Calu3 (cell line): ENCODE measurements at regions not wholly inside any gene's neighbourhood (a gene's known extent, or its start where the extent isn't known, plus 50 kb on each side); places are given as distances from the start of the nearest gene placed in this dataset.

Experiments
- BruUV-seq: library from RNA; stranded (reverse); fragments of 400-500 nt; replicated peaks from 2 replicates; lab custom pipeline; 2021; lab: Mats Ljungman, UMichigan
- CTCF ChIA-PET: fragments of 300-600 bp; sonication (Branson Sonifier 250); formaldehyde crosslinking; loops from one replicate; lab custom pipeline; 2022; ENCODE audit warnings: antibody characterized with exemption; lab: Charles Lee
- DNase-seq: peaks from one replicate; pipeline ENCODE4 v3.0.0; 2022
- H3K27ac Mint-ChIP-seq: one replicate; pipeline ENCODE4 v1.8.0; 2022; ENCODE audit warnings: mixed read lengths; ENCODE audit not compliant: unreplicated experiment
- H3K27me3 Mint-ChIP-seq: one replicate; pipeline ENCODE4 v1.8.0; 2022; ENCODE audit warnings: mixed read lengths; ENCODE audit not compliant: unreplicated experiment
- H3K36me3 Mint-ChIP-seq: one replicate; pipeline ENCODE4 v1.8.0; 2022; ENCODE audit warnings: mild to moderate bottlenecking, moderate library complexity, mixed read lengths; ENCODE audit not compliant: insufficient read depth, unreplicated experiment
- H3K4me1 Mint-ChIP-seq: one replicate; pipeline ENCODE4 v1.8.0; 2022; ENCODE audit warnings: mild to moderate bottlenecking, low read depth, mixed read lengths; ENCODE audit not compliant: unreplicated experiment
- H3K4me3 Mint-ChIP-seq: one replicate; pipeline ENCODE4 v1.8.0; 2022; ENCODE audit warnings: mild to moderate bottlenecking, low read depth, moderate library complexity, mixed read lengths; ENCODE audit not compliant: unreplicated experiment
- H3K9me3 Mint-ChIP-seq: one replicate; pipeline ENCODE4 v1.8.0; 2022; ENCODE audit warnings: low read depth, mixed read lengths; ENCODE audit not compliant: unreplicated experiment
- CTCF ChIP-seq: fragments of 200-600 bp; IDR thresholded peaks from one replicate; pipeline ENCODE4 v1.8.0; 2022; ENCODE audit warnings: antibody characterized with exemption; ENCODE audit not compliant: unreplicated experiment
- intact Hi-C: fragments of 100-400 bp; cut with micrococcal nuclease; formaldehyde crosslinking; loops from one replicate; pipeline ENCODE4 v1.10.0; 2022; ENCODE audit not compliant: unreplicated experiment

- TF ChIP-seq CTCF: no peak
- H3K27me3 Mint-ChIP-seq: peaks cover 29% of the 10 kb centered on the region
- no peak overlapping the region for H3K27ac Mint-ChIP-seq
- no TSS peak for BruUV-seq
- no peak for DNase-seq
- no peaks in the 10 kb centered on the region for H3K9me3 Mint-ChIP-seq
- no peaks in the 10 kb centered on the region for H3K4me1 Mint-ChIP-seq
- intact Hi-C loops: no loop called here
- CTCF ChIA-PET: no interaction called here
- H3K36me3 Mint-ChIP-seq: no peaks in the 10 kb centered on the region
- no peak overlapping the region for H3K4me3 Mint-ChIP-seq
Observed at GRCh38 chr12:114164351-114164750, 198.2 kb upstream of the RBM19 start.

- intact Hi-C loops: no loop called here
- DNase-seq: no peak
- TF ChIP-seq CTCF: no peak
- Mint-ChIP-seq H3K4me3 (no peak overlapping the region), H3K36me3 (no peaks in the 10 kb centered on the region), H3K27ac (no peak overlapping the region), H3K9me3 (peaks cover 1% of the 10 kb centered on the region), H3K4me1 (no peaks in the 10 kb centered on the region), H3K27me3 (peaks cover 24% of the 10 kb centered on the region)
- no TSS peak for BruUV-seq
- CTCF ChIA-PET: interaction anchor here (0.6 kb wide), 1 partner anchor 338 kb away, joined by 6 read pairs; no protein-coding TSS in a partner anchor
Observed at GRCh38 chr12:114163771-114164170, 197.6 kb upstream of the RBM19 start.

GRCh38 chr12:114160445-114160844 lies 194.3 kb upstream of the RBM19 start:
- Mint-ChIP-seq H3K4me3 (no peak overlapping the region), H3K36me3 (no peaks in the 10 kb centered on the region), H3K9me3 (peaks cover 3% of the 10 kb centered on the region), H3K27me3 (peaks cover 5% of the 10 kb centered on the region), H3K4me1 (no peaks in the 10 kb centered on the region), H3K27ac (no peak overlapping the region)
- DNase-seq: no peak
- CTCF ChIA-PET: no interaction called here
- intact Hi-C loops: no loop called here
- no TSS peak for BruUV-seq
- no peak for TF ChIP-seq CTCF

- Mint-ChIP-seq H3K4me1 (no peaks in the 10 kb centered on the region), H3K4me3 (no peak overlapping the region), H3K27me3 (no peaks in the 10 kb centered on the region), H3K27ac (no peak overlapping the region), H3K36me3 (no peaks in the 10 kb centered on the region), H3K9me3 (no peaks in the 10 kb centered on the region)
- TF ChIP-seq CTCF: no peak
- DNase-seq: no peak
- intact Hi-C loops: no loop called here
- CTCF ChIA-PET: interaction anchor here (1.7 kb wide), 1 partner anchor 12 kb away, joined by 4 read pairs; no protein-coding TSS in a partner anchor
- no TSS peak for BruUV-seq
Observed at GRCh38 chr12:114152890-114153289, 186.8 kb upstream of the RBM19 start.
